GM10266 (cell line): ENCODE measurements at regions not wholly inside any gene's neighbourhood (a gene's known extent, or its start where the extent isn't known, plus 50 kb on each side); places are given as distances from the start of the nearest gene placed in this dataset.

Experiments
- DNase-seq: peaks from one replicate; pipeline ENCODE4 v3.0.0; 2012; ENCODE audit errors: extremely low spot score
- CTCF ChIP-seq: IDR thresholded peaks from 2 replicates; pipeline ENCODE4 v1.5.1; 2012; ENCODE audit warnings: mild to moderate bottlenecking, low read depth; ENCODE audit not compliant: control insufficient read depth, insufficient read depth; ENCODE audit errors: missing control alignments

- no peak for TF ChIP-seq CTCF
Observed at GRCh38 chr2:367246-367645, 79.4 kb upstream of the ALKAL2 start.

GRCh38 chr2:366706-367105 lies 78.8 kb upstream of the ALKAL2 start:
- no peak for DNase-seq
- TF ChIP-seq CTCF = no peak

More at GRCh38 chr2:367246-367645, 79.4 kb upstream of the ALKAL2 start:
- no peak for DNase-seq

GRCh38 chr2:365367-366275 lies 77.7 kb upstream of the ALKAL2 start:
- TF ChIP-seq CTCF = no peak
- no peak for DNase-seq

- DNase-seq = no peak
- TF ChIP-seq CTCF = no peak
Observed at GRCh38 chr2:363824-364470, 76.1 kb upstream of the ALKAL2 start.

GRCh38 chr2:362924-363323 lies 75.0 kb upstream of the ALKAL2 start:
- DNase-seq = no peak
- no peak for TF ChIP-seq CTCF

- no peak for TF ChIP-seq CTCF
- DNase-seq = no peak
Observed at GRCh38 chr2:360124-360523, 72.2 kb upstream of the ALKAL2 start.

- DNase-seq = no peak
- TF ChIP-seq CTCF = no peak
Observed at GRCh38 chr2:359047-359446, 71.2 kb upstream of the ALKAL2 start.
